ENCODE measurements at regions not wholly inside any gene's neighbourhood (a gene's known extent, or its start where the extent isn't known, plus 50 kb on each side); places are given as distances from the start of the nearest gene placed in this dataset.
"Not testable (repeated sequence)": the region's sequence is repeated elsewhere in the genome, so short reads cannot be mapped to it uniquely, and the experiment has no call there.

DNA sequence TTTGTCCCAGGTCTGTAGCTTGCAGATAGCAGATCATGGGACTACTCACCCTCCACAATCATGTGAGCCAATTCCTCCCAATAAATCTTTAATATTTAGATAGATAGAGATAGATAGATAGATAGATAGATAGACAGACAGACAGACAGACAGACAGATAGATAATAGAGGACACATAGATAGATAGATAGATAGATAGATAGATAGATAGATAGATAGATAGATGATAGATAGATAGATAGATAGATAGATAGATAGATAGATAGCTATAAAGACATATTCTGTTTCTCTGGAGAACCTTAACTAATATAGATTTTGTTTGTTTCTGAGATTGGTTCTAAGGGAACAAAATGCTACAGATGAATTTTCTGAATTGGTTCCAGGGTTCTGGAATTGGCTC, 82.3 kb upstream of the PRDX6 start:
- DNase-seq (ENCODE audit: low read depth in 4 of 4, low spot score in 2 of 4), result not testable (repeated sequence)

DNA sequence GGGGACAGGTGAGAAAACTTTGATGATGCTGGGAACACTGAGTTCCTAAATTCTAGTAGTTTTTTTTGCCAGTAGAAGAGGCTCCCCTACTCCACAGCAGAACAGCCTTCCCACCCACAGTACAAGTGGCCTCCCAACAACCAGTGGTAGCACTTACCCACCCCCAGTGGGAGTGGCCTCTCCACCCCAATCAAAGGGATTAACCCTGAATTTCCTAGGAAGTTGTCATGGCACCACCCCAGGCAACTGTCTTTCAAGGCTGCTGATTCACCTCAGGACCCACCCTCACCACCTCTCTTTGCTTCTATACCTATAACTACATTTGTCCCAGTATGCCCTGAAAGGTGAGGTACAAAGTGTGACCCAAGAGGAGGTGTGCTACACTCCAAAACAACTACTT, 81.4 kb upstream of the PRDX6 start:
- DNase-seq (ENCODE audit: low read depth in 4 of 4, low spot score in 2 of 4), result no peak

DNA sequence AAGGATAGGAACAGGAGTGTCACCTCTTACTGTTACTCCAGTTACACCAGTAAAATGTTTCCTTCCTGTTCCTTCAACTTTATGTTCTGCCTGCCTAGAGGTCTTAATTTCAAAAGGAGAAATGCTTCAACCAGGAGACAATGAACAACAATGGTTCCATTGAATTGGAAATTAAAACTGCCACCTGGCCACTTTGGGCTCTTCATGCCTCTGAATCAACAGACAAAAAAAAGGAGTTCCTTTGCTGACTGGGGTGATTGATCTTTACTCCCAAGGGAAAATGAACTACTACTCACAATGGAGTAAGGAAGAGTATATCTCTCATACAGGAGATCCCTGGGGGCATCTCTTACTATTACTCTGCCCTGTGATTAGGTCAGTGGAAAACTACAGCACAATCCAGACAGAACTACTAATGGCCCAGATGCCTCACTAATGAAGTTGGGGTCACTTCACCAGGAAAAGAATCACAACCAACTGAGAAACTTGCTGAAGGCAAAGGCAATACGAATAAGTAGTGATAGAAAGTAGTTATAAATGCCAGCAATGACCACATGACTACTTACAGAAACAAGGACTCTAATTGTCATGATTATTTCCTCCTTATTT, 76.6 kb upstream of the PRDX6 start:
- DNase-seq (ENCODE audit: low read depth in 4 of 4, low spot score in 2 of 4), result no peak

DNA sequence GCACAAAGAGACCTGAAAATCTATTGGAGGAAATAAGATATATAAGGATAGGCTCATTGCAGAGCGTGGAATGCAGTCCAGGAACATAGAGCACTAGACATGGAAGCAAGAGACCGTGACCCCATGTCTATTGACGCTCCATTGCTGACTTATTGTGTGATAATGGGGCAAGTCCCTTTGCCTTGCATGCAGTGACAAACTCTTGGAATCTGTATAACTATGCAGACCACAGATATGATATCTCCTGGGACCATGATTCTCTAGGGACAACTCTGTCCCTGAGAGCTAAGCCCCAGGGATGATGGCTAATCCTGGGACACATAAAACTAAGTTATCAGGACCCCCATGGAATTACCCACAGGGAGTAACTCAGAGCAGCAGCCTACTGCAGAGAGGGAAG, 73.1 kb upstream of the PRDX6 start:
- no peak for DNase-seq (ENCODE audit: low read depth in 4 of 4, low spot score in 2 of 4)

DNA sequence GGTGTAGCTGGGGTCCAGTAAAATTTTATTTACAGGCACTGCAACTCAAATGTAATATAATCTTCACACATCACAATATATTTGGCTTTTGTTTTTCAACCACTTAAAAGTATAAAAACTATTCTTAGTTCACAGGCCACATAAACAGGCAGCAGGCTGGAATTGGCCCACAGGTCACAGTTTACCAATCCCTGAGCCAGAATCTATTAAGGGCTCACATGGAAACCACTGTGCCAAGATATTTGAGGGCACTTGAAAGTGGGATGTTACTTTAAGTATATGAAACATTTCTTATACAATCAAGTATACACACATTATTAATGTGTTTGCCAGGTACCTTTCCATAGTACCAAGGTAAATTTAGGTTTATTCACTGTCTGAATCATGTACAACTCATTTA, 71.9 kb upstream of the PRDX6 start:
- no peak for DNase-seq (ENCODE audit: low read depth in 4 of 4, low spot score in 2 of 4)

DNA sequence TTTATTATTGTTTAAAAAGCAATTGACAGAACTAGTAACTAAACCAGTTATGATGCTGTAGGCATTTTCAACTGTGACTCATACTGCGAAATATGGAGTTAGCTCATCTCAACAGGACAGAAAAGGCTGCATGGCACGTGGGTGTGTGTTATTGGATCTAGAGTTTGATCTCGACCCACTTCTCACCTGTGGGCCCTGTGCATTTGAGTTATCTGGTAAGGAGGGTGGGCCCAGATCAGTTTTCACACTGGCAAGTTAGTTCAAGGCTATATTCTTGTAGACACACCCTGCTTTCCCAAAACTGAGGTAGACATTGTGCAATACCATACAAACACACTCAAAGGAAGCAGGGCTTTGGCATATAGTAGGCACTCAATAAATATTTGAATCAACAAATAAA, 71.3 kb upstream of the PRDX6 start:
- DNase-seq (ENCODE audit: low read depth in 4 of 4, low spot score in 2 of 4), result no peak

DNA sequence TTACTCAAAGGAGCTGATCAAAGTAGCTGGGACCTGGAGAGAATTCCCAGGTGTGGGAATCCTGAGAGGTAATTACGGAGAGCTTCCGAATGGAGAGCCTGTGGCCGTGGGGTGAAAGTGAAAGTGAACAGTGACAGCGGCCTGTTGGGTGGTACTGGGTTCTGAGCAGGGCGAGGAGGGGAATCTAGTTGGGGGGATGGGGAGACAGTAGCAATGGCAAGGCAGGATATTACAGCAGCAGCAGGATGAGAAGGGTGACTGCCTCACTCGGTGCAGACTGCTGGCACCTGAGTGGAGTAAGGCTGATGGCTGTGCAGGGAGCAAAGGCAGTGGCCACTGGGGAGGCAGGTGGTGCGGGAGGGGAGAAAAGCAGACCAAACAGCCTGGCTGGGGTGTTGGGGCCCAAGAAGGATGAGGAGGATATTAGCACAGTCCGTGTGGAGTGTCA, 70.3 kb upstream of the PRDX6 start:
- DNase-seq (ENCODE audit: low read depth in 4 of 4, low spot score in 2 of 4), result no peak

GRCh38 chr1:173407846-173408245, 69.3 kb upstream of the PRDX6 start:
- DNase-seq (ENCODE audit: low read depth in 4 of 4, low spot score in 2 of 4), result no peak

DNA sequence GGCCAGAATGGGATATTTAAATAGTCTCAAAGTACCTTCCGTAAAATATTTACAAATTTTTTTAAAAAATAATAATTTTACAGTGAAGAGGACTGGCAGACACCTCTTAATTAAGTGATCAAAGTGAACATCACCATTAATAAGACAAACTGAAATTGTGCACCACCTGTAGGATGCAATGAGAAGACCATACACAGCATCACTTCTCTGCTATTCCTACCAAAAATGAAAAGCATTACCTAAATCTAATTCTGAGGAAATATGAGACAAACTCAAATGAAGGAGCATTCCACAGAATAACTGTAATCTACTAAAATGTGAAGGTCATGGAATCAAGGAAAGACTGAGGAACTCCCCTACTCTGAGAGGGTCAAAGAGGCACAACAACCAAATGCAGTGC, 68.2 kb upstream of the PRDX6 start:
- no peak for DNase-seq (ENCODE audit: low read depth in 4 of 4, low spot score in 2 of 4)

GRCh38 chr1:173409613-173410012, 67.5 kb upstream of the PRDX6 start:
- no peak for DNase-seq (ENCODE audit: low read depth in 4 of 4, low spot score in 2 of 4)

- DNase-seq (ENCODE audit: low read depth in 4 of 4, low spot score in 2 of 4), result no peak
Measured at GRCh38 chr1:173410133-173410793, 66.9 kb upstream of the PRDX6 start.

GRCh38 chr1:173410794-173411236, 66.3 kb upstream of the PRDX6 start:
- DNase-seq (ENCODE audit: low read depth in 4 of 4, low spot score in 2 of 4), result no peak

DNA sequence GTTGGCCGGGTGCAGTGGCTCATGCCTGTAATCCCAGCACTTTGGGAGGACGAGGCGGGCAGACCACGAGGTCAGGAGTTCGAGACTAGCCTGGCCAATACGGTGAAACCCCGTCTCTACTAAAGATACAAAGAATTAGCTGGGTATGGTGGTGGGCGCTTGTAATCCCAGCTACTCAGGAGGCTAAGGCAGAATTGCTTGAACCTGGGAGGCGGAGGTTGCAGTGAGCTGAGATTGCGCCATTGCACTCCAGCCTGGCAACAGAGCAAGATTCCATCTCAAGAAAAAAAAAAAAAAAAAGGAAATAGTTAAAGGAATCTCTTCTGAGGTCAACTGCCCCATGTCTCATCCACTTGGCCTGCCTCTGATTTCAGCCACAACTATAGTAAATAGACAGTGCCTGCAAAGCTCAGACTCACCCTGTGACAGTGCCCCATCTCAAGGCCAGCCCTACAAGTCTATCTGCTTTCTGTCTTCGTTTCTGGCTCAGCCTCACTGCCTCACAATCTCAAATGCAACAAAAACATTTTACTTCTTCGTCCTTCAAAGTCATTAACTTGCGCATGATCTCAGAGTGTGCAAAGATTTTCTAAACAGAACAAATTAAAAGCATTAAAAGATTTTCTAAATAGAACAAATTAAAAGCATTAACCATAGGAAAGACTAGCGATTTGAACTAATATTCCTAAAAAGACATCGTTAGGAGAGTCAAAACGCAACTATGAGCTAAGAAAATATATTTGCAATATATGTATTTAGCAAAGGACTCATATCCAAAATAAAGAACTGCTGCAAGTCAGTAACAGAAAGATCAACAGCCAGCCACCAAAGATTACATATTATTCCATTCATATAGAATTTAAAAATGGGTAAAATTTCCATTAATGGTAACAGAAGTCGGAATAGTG, 65.0 kb upstream of the PRDX6 start:
- no peak for DNase-seq (ENCODE audit: low read depth in 4 of 4, low spot score in 2 of 4)

DNA sequence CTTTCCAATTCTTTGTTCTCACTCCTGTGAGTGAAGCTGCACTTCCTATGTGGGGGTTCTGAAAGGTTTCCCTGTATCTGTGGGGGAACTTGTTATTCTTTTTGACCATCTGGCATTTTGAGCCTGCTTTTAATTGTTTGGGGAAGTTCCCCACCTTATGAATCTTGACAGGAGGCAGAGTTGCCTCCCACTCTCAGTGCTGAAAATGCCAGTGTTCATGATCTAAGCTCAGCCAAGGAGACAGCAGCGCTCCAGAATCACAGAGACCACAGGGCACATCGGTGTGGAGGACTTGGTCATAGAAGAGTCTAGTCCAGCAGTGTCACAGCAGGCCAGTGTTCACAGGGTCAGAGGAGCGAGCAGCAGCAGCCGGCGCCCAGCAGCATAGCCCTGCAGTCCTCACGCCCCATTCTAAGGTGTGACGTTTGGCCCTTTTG, 63.8 kb upstream of the PRDX6 start:
- DNase-seq (ENCODE audit: low read depth in 4 of 4, low spot score in 2 of 4), result no peak

GRCh38 chr1:173414136-173414535, 63.0 kb upstream of the PRDX6 start:
- DNase-seq (ENCODE audit: low read depth in 4 of 4, low spot score in 2 of 4), result no peak

DNA sequence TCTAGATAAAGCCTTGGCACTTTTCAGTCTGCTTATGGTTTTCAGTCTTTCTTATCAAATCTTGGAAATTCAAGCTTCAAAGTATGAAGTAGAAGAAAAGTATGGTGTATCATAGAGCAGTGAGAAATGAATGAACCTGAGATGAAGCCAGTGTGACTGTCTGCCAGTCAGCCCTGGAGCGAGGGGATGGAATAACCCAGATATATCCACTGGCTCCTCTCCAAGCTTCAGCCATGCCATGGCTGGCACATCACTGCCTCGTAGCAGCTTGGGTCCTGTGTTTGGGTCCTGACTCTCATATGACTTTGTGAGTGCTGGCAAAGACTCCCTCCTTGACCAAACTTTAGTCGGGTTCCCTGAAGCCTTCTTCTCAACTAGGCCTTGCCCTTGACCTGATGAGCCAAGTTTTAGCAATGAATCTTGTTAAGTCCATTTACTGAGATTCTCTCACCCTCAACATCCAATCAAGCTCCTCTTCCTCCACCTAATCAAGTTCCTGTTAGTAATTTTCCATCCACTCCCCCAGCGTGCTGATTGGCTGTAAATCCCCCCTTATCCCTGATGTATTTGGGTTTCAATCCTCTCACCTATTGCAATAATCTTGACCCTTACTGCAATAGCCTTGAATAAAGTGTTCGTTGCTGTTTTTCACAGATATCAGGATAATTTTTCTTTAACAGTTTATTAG, 62.5 kb upstream of the PRDX6 start:
- no peak for DNase-seq (ENCODE audit: low read depth in 4 of 4, low spot score in 2 of 4)

GRCh38 chr1:173415490-173415889, 61.6 kb upstream of the PRDX6 start:
- DNase-seq (ENCODE audit: low read depth in 4 of 4, low spot score in 2 of 4), result no peak

- no peak for DNase-seq (ENCODE audit: low read depth in 4 of 4, low spot score in 2 of 4)
Measured at GRCh38 chr1:173415905-173416450, 61.2 kb upstream of the PRDX6 start.

- DNase-seq (ENCODE audit: low read depth in 4 of 4, low spot score in 2 of 4), result no peak
Measured at GRCh38 chr1:173417563-173417962, 59.6 kb upstream of the PRDX6 start.

DNA sequence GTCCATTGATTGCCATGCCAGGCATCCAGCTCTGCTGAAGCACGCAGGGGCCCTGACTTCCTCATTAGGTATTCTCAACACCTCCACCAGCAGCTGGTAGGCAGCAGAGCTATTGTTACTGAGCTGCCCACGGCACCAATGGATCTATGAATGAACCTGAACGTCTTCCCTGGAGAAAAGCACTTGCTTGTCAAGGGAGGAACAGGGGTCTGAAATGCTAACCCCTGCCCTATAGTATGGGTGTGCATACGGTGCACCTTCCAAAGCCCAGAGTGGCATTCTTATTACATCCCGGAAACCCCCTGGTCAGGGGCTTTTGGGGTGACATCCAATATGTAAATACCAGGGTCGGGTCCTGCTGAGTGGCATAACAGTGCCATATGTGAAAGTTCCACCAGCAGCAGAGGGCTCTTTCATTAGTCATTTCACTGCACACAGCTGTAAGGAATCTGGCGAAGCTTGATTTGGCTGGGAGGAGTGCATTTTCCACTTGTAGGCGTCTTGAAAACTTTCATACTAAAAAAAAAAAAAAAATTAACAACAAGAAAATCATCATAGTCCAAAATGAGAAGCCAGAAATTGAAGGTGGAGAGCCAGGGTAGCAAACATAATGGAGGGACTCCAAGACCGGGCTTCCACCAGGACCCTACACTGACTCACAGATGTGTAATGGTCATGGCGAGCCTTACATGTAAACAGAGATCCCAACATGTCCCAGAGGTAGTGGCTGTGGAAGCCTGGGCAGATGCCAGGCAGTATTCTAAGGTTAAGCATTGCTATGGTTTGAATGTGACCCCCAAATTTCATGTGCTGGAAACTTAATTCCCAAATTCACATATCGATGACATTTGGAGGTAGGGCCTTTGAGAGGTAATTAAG, 58.8 kb upstream of the PRDX6 start:
- DNase-seq (ENCODE audit: low read depth in 4 of 4, low spot score in 2 of 4), result no peak
